Keratinocyte (primary cell): ENCODE measurements at regions not wholly inside any gene's neighbourhood (a gene's known extent, or its start where the extent isn't known, plus 50 kb on each side); places are given as distances from the start of the nearest gene placed in this dataset.

Source experiments
- DNase-seq: peaks from one replicate; pipeline ENCODE4 v3.0.0-alpha.2; 2011; ENCODE audit warnings: low read depth, missing footprints, low spot score
- FAIRE-seq: peaks from 2 replicates; lab custom pipeline; 2011; peaks lifted over from hg19 to GRCh38; lab: Jason Lieb, UNC
- H2AFZ ChIP-seq: 2 replicates; pipeline ENCODE4 v1.6.0; 2012; ENCODE audit warnings: low read length, control low read depth, inconsistent platforms; ENCODE audit not compliant: control insufficient read depth
- H3K27ac ChIP-seq: 2 replicates; pipeline ENCODE4 v1.5.1; 2011; ENCODE audit warnings: low read length; ENCODE audit not compliant: control insufficient read depth, insufficient read depth
- H3K27me3 ChIP-seq: 3 replicates; pipeline ENCODE4 v1.6.0; 2011; ENCODE audit warnings: low read length; ENCODE audit not compliant: control insufficient read depth, insufficient read depth; ENCODE audit errors: extremely low read depth
- H3K36me3 ChIP-seq, 2 experiments: 2 replicates in 1 of 2; 3 replicates in 1 of 2; pipeline ENCODE4 v1.5.1; 2011; ENCODE audit warnings: low read length in 2 of 2, mild to moderate bottlenecking in 1 of 2; ENCODE audit not compliant: control insufficient read depth in 2 of 2, insufficient read depth in 2 of 2; ENCODE audit errors: extremely low read depth in 1 of 2
- H3K4me1 ChIP-seq: 3 replicates; pipeline ENCODE4 v1.5.1; 2011; ENCODE audit warnings: low read length; ENCODE audit not compliant: control insufficient read depth, insufficient read depth; ENCODE audit errors: extremely low read depth
- H3K4me2 ChIP-seq: 3 replicates; pipeline ENCODE4 v1.6.0; 2011; ENCODE audit warnings: low read depth, low read length; ENCODE audit not compliant: control insufficient read depth, insufficient read depth; ENCODE audit errors: extremely low read depth
- H3K4me3 ChIP-seq, 3 experiments: fragments of 200-600 bp in 1 of 3; sonication (generic) in 1 of 3; 2 replicates in 2 of 3; 3 replicates in 1 of 3; pipeline ENCODE4 v1.5.1; 2011 to 2016; ENCODE audit warnings: low read length in 3 of 3, mild to moderate bottlenecking in 3 of 3, control low read depth in 2 of 3, inconsistent platforms in 1 of 3, low read depth in 1 of 3, mixed read lengths in 1 of 3, mixed run types in 1 of 3, moderate library complexity in 1 of 3; ENCODE audit not compliant: control insufficient read depth in 2 of 3, insufficient read depth in 2 of 3; ENCODE audit errors: extremely low read depth in 1 of 3
- H3K79me2 ChIP-seq: 2 replicates; pipeline ENCODE4 v1.6.0; 2012; ENCODE audit warnings: low read length; ENCODE audit not compliant: control insufficient read depth, insufficient read depth
- H3K9ac ChIP-seq: 3 replicates; pipeline ENCODE4 v1.6.0; 2011; ENCODE audit warnings: low read length; ENCODE audit not compliant: control insufficient read depth, insufficient read depth; ENCODE audit errors: extremely low read depth
- H3K9me1 ChIP-seq: 3 replicates; pipeline ENCODE4 v1.6.0; 2011; ENCODE audit warnings: low read length; ENCODE audit not compliant: control insufficient read depth, insufficient read depth; ENCODE audit errors: extremely low read depth
- H3K9me3 ChIP-seq: 2 replicates; pipeline ENCODE4 v1.5.1; 2012; ENCODE audit warnings: low read depth, low read length; ENCODE audit not compliant: control insufficient read depth
- H4K20me1 ChIP-seq: 3 replicates; pipeline ENCODE4 v1.6.0; 2011; ENCODE audit warnings: low read length; ENCODE audit not compliant: control insufficient read depth, insufficient read depth; ENCODE audit errors: extremely low read depth
- EZH2 ChIP-seq: IDR thresholded peaks from one replicate; pipeline ENCODE4 v1.6.1; 2012; ENCODE audit warnings: inconsistent platforms, mild to moderate bottlenecking, low read length, moderate library complexity
- dilution Hi-C: fragments of 300-500 bp; cut with MboI; formaldehyde crosslinking; loops from one replicate; pipeline ENCODE4 v1.7.0; 2020; ENCODE audit warnings: low sequenced_read_pairs; ENCODE audit not compliant: extremely low pct_ligation_motif_present
- TF ChIP-seq, protein P1 (sequence below), 3 experiments: IDR thresholded peaks in 1 of 3; conservative IDR thresholded peaks in 1 of 3; optimal IDR thresholded peaks in 1 of 3; 2 replicates in 2 of 3; 3 replicates in 1 of 3; pipeline versions ENCODE3 to v1.5.1; 2011; ENCODE audit warnings: low read length in 3 of 3, mild to moderate bottlenecking in 3 of 3, moderate library complexity in 2 of 3, control low read depth in 1 of 3, inconsistent platforms in 1 of 3; ENCODE audit not compliant: insufficient read depth in 2 of 3; ENCODE audit errors: extremely low read depth in 1 of 3

DNA sequence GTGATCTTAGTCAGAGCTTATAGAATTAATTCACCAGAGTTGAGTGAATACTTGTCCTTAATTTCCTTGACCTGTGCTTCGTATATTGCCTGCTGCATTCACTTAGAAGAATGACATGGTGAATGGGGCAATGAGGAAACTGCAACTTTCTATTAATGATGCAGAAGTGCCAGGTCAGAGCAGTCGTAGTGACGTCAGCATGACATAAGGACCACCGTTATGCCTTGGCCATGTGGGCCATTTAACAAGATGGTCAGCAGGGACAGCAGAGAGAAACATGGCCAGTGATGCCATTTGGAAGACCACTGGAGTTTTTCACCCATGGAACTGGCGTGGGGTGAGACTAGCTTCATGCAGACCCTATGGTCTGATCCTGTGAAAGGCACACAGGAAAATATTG lies 1469.4 kb upstream of the TMEM132C start:
- H3K9ac ChIP-seq, result no peak overlapping the region
- H3K4me3 ChIP-seq, result no peak overlapping the region
- dilution Hi-C loops, result no loop called here
- H3K27me3 ChIP-seq, result no peaks in the 10 kb centered on the region
- no peak overlapping the region for H2AFZ ChIP-seq
- no peaks in the 10 kb centered on the region for H3K9me3 ChIP-seq
- TF ChIP-seq, protein P1, sequence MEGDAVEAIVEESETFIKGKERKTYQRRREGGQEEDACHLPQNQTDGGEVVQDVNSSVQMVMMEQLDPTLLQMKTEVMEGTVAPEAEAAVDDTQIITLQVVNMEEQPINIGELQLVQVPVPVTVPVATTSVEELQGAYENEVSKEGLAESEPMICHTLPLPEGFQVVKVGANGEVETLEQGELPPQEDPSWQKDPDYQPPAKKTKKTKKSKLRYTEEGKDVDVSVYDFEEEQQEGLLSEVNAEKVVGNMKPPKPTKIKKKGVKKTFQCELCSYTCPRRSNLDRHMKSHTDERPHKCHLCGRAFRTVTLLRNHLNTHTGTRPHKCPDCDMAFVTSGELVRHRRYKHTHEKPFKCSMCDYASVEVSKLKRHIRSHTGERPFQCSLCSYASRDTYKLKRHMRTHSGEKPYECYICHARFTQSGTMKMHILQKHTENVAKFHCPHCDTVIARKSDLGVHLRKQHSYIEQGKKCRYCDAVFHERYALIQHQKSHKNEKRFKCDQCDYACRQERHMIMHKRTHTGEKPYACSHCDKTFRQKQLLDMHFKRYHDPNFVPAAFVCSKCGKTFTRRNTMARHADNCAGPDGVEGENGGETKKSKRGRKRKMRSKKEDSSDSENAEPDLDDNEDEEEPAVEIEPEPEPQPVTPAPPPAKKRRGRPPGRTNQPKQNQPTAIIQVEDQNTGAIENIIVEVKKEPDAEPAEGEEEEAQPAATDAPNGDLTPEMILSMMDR (optimal IDR thresholded peaks at IDR 0.05 in 1 of 3, IDR thresholded peaks at IDR 0.05 in 1 of 3, conservative IDR thresholded peaks at IDR 0.05 in 1 of 3; ENCODE audit: extremely low read depth in 1 of 3, insufficient read depth in 2 of 3, low read length in 3 of 3), result no peak
- no peak for TF ChIP-seq EZH2
- H3K9me1 ChIP-seq, result no peaks in the 10 kb centered on the region
- H4K20me1 ChIP-seq, result no peaks in the 10 kb centered on the region
- no peaks in the 10 kb centered on the region for H3K79me2 ChIP-seq
- H3K27ac ChIP-seq, result no peak overlapping the region
- H3K4me2 ChIP-seq, result no peak overlapping the region
- no peaks in the 10 kb centered on the region for H3K36me3 ChIP-seq
- no peaks in the 10 kb centered on the region for H3K4me1 ChIP-seq
- FAIRE-seq (no peak), DNase-seq (no peak)

DNA sequence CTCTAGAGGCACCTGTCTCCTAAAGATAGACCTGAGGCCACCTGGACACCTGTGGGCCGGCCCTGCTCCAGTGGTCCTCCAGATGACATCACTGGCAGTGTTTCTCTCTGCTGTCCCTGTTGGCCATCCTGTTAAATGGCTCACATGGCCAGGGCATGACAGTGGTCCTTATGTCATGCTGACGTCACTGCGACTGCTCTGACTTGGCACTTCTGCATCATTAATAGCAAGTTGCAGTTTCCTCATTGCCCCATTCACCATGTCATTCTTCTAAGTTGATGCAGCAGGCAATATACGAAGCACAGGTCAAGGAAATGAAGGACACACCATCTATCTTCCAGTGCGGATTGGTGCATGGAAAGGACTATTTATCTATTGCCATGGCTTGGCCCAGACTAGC lies 1468.5 kb upstream of the TMEM132C start:
- TF ChIP-seq, protein P1 (optimal IDR thresholded peaks at IDR 0.05 in 1 of 3, IDR thresholded peaks at IDR 0.05 in 1 of 3, conservative IDR thresholded peaks at IDR 0.05 in 1 of 3; ENCODE audit: extremely low read depth in 1 of 3, insufficient read depth in 2 of 3, low read length in 3 of 3), result no peak
- TF ChIP-seq EZH2, result no peak
- Histone ChIP-seq H3K9ac (no peak overlapping the region), H3K9me1 (no peaks in the 10 kb centered on the region), H3K4me1 (no peaks in the 10 kb centered on the region), H4K20me1 (no peaks in the 10 kb centered on the region), H3K79me2 (no peaks in the 10 kb centered on the region), H3K4me3 (no peak overlapping the region), H3K36me3 (no peaks in the 10 kb centered on the region), H3K27me3 (no peaks in the 10 kb centered on the region), H3K4me2 (no peak overlapping the region), H2AFZ (no peak overlapping the region), H3K27ac (no peak overlapping the region), H3K9me3 (no peaks in the 10 kb centered on the region)
- no peak for FAIRE-seq
- DNase-seq, result no peak
- dilution Hi-C loops, result no loop called here
